Activated T-cell treated with anti-CD3 and anti-CD28 coated beads, Interleukin-2, amount 50 U/mL, for 72 hours (primary cell): ENCODE measurements at regions not wholly inside any gene's neighbourhood (a gene's known extent, or its start where the extent isn't known, plus 50 kb on each side); places are given as distances from the start of the nearest gene placed in this dataset.

Experiments used
- ATAC-seq, 2 donors: fragments of 150-1000 bp; cut with Tn5 transposase; replicated peaks in 1 of 2; 2 replicates each; pipeline ENCODE4 v1.10.0; 2021; ENCODE audit warnings: moderate library complexity in 2 of 2, mild to moderate bottlenecking in 1 of 2
- DNase-seq, 2 donors: peaks; one replicate each; pipeline ENCODE4 v3.0.0; 2021 to 2022; ENCODE audit warnings: mixed read lengths in 1 of 2
- H3K27ac Mint-ChIP-seq: one replicate; pipeline ENCODE4 v1.8.0; 2022; ENCODE audit warnings: mild to moderate bottlenecking, moderate library complexity, mixed read lengths
- H3K27me3 Mint-ChIP-seq: one replicate; pipeline ENCODE4 v1.8.0; 2022; ENCODE audit warnings: low read depth, mixed read lengths
- H3K36me3 Mint-ChIP-seq, 2 donors: one replicate each; pipeline ENCODE4 v1.8.0; 2022; ENCODE audit warnings: mixed read lengths in 2 of 2, mild to moderate bottlenecking in 1 of 2; ENCODE audit not compliant: insufficient read depth in 2 of 2
- H3K4me1 Mint-ChIP-seq: one replicate; pipeline ENCODE4 v1.8.0; 2022; ENCODE audit warnings: low read depth, mixed read lengths
- H3K4me3 Mint-ChIP-seq, 2 donors: one replicate each; pipeline ENCODE4 v1.8.0; 2022; ENCODE audit warnings: mild to moderate bottlenecking in 2 of 2, mixed read lengths in 2 of 2, moderate library complexity in 2 of 2
- H3K9me3 Mint-ChIP-seq, 2 donors: one replicate each; pipeline ENCODE4 v1.8.0; 2022; ENCODE audit warnings: mixed read lengths in 2 of 2

GRCh38 chr3:74436184-74436583, 178.3 kb downstream of the CNTN3 start:
- ATAC-seq, result no peak
- Mint-ChIP-seq H3K9me3 (peaks cover 8 to 11% of the 10 kb centered on the region in 2 donors), H3K4me3 (no peak overlapping the region), H3K36me3 (peaks cover 0 to 2% of the 10 kb centered on the region in 2 donors), H3K4me1 (no peaks in the 10 kb centered on the region), H3K27ac (no peak overlapping the region), H3K27me3 (no peaks in the 10 kb centered on the region)
- DNase-seq, result no peak

GRCh38 chr3:74435631-74436030, 178.8 kb downstream of the CNTN3 start:
- no peak for DNase-seq
- Mint-ChIP-seq H3K4me3 (no peak overlapping the region), H3K4me1 (no peaks in the 10 kb centered on the region), H3K27ac (no peak overlapping the region), H3K27me3 (no peaks in the 10 kb centered on the region), H3K9me3 (peaks cover 8 to 11% of the 10 kb centered on the region in 2 donors), H3K36me3 (peaks cover 0 to 2% of the 10 kb centered on the region in 2 donors)
- no peak for ATAC-seq

GRCh38 chr3:74434406-74434805, 180.1 kb downstream of the CNTN3 start:
- no peak for ATAC-seq
- Mint-ChIP-seq H3K9me3 (peaks cover 8 to 14% of the 10 kb centered on the region in 2 donors), H3K4me3 (no peak overlapping the region), H3K36me3 (peaks cover 0 to 2% of the 10 kb centered on the region in 2 donors), H3K27ac (no peak overlapping the region), H3K4me1 (no peaks in the 10 kb centered on the region), H3K27me3 (no peaks in the 10 kb centered on the region)
- DNase-seq, result no peak

- H3K9me3 Mint-ChIP-seq, result peaks cover 8 to 9% of the 10 kb centered on the region in 2 donors
- H3K4me3 Mint-ChIP-seq, result no peak overlapping the region
- DNase-seq, result no peak
- no peak for ATAC-seq
- no peak overlapping the region for H3K27ac Mint-ChIP-seq
- H3K4me1 Mint-ChIP-seq, result no peaks in the 10 kb centered on the region
- no peaks in the 10 kb centered on the region for H3K27me3 Mint-ChIP-seq
- peaks cover 0 to 1% of the 10 kb centered on the region in 2 donors for H3K36me3 Mint-ChIP-seq
These were observed 187.9 kb downstream of the CNTN3 start for GRCh38 chr3:74426571-74426970.

GRCh38 chr3:74423867-74424266, 190.6 kb downstream of the CNTN3 start:
- peaks cover 0 to 1% of the 10 kb centered on the region in 2 donors for H3K36me3 Mint-ChIP-seq
- DNase-seq (no peak), ATAC-seq (no peak)
- no peaks in the 10 kb centered on the region for H3K27me3 Mint-ChIP-seq
- H3K4me1 Mint-ChIP-seq, result no peaks in the 10 kb centered on the region
- no peak overlapping the region for H3K27ac Mint-ChIP-seq
- H3K9me3 Mint-ChIP-seq, result peaks cover 2 to 9% of the 10 kb centered on the region in 2 donors
- H3K4me3 Mint-ChIP-seq, result no peak overlapping the region

GRCh38 chr3:74420538-74421124, 193.8 kb downstream of the CNTN3 start:
- H3K36me3 Mint-ChIP-seq, result peaks cover 0 to 1% of the 10 kb centered on the region in 2 donors
- no peak overlapping the region for H3K27ac Mint-ChIP-seq
- peaks cover 2 to 10% of the 10 kb centered on the region in 2 donors for H3K9me3 Mint-ChIP-seq
- H3K27me3 Mint-ChIP-seq, result no peaks in the 10 kb centered on the region
- DNase-seq (no peak), ATAC-seq (no peak)
- no peak overlapping the region for H3K4me3 Mint-ChIP-seq
- H3K4me1 Mint-ChIP-seq, result no peaks in the 10 kb centered on the region

GRCh38 chr3:74415731-74416130, 198.7 kb downstream of the CNTN3 start:
- Mint-ChIP-seq H3K27ac (no peak overlapping the region), H3K27me3 (no peaks in the 10 kb centered on the region), H3K36me3 (no peaks in the 10 kb centered on the region), H3K4me1 (no peaks in the 10 kb centered on the region), H3K4me3 (no peak overlapping the region), H3K9me3 (peaks cover 0 to 5% of the 10 kb centered on the region in 2 donors)
- DNase-seq, result no peak
- ATAC-seq, result no peak

GRCh38 chr3:74413547-74414241, 200.8 kb downstream of the CNTN3 start:
- ATAC-seq (no peak), DNase-seq (no peak)
- H3K4me1 Mint-ChIP-seq, result no peaks in the 10 kb centered on the region
- H3K4me3 Mint-ChIP-seq, result no peak overlapping the region
- H3K27me3 Mint-ChIP-seq, result no peaks in the 10 kb centered on the region
- no peaks in the 10 kb centered on the region for H3K36me3 Mint-ChIP-seq
- no peak overlapping the region for H3K27ac Mint-ChIP-seq
- H3K9me3 Mint-ChIP-seq, result peaks cover 0 to 5% of the 10 kb centered on the region in 2 donors

- H3K4me3 Mint-ChIP-seq, result no peak overlapping the region
- peaks cover 0 to 2% of the 10 kb centered on the region in 2 donors for H3K36me3 Mint-ChIP-seq
- H3K4me1 Mint-ChIP-seq, result no peaks in the 10 kb centered on the region
- H3K27me3 Mint-ChIP-seq, result no peaks in the 10 kb centered on the region
- ATAC-seq (no peak), DNase-seq (no peak)
- peaks cover 0 to 2% of the 10 kb centered on the region in 2 donors for H3K9me3 Mint-ChIP-seq
- no peak overlapping the region for H3K27ac Mint-ChIP-seq
These were observed 204.1 kb downstream of the CNTN3 start for GRCh38 chr3:74410276-74410941.

- Mint-ChIP-seq H3K36me3 (peaks cover 0 to 2% of the 10 kb centered on the region in 2 donors), H3K9me3 (peaks cover 0 to 2% of the 10 kb centered on the region in 2 donors), H3K4me1 (no peaks in the 10 kb centered on the region), H3K27ac (no peak overlapping the region), H3K4me3 (no peak overlapping the region), H3K27me3 (no peaks in the 10 kb centered on the region)
- ATAC-seq (no peak), DNase-seq (no peak)
These were observed 205.4 kb downstream of the CNTN3 start for GRCh38 chr3:74409066-74409465.

- peaks cover 0 to 2% of the 10 kb centered on the region in 2 donors for H3K36me3 Mint-ChIP-seq
- no peak overlapping the region for H3K27ac Mint-ChIP-seq
- ATAC-seq, result no peak
- H3K4me1 Mint-ChIP-seq, result no peaks in the 10 kb centered on the region
- DNase-seq, result no peak
- peaks cover 4% of the 10 kb centered on the region in 2 donors for H3K9me3 Mint-ChIP-seq
- no peaks in the 10 kb centered on the region for H3K27me3 Mint-ChIP-seq
- no peak overlapping the region for H3K4me3 Mint-ChIP-seq
These were observed 211.2 kb downstream of the CNTN3 start for GRCh38 chr3:74403307-74403706.

- H3K36me3 Mint-ChIP-seq, result peaks cover 0 to 2% of the 10 kb centered on the region in 2 donors
- peaks cover 4% of the 10 kb centered on the region in 2 donors for H3K9me3 Mint-ChIP-seq
- H3K4me1 Mint-ChIP-seq, result no peaks in the 10 kb centered on the region
- H3K4me3 Mint-ChIP-seq, result no peak overlapping the region
- DNase-seq (no peak), ATAC-seq (no peak)
- no peaks in the 10 kb centered on the region for H3K27me3 Mint-ChIP-seq
- H3K27ac Mint-ChIP-seq, result no peak overlapping the region
These were observed 211.6 kb downstream of the CNTN3 start for GRCh38 chr3:74402821-74403220.

GRCh38 chr3:74393426-74393825, 221.0 kb downstream of the CNTN3 start:
- no peak overlapping the region for H3K4me3 Mint-ChIP-seq
- ATAC-seq, result no peak
- no peaks in the 10 kb centered on the region for H3K27me3 Mint-ChIP-seq
- peaks cover 3 to 12% of the 10 kb centered on the region in 2 donors for H3K9me3 Mint-ChIP-seq
- DNase-seq, result no peak
- no peak overlapping the region for H3K27ac Mint-ChIP-seq
- no peaks in the 10 kb centered on the region for H3K36me3 Mint-ChIP-seq
- H3K4me1 Mint-ChIP-seq, result no peaks in the 10 kb centered on the region
